ENCODE measurements at regions not wholly inside any gene's neighbourhood (a gene's known extent, or its start where the extent isn't known, plus 50 kb on each side); places are given as distances from the start of the nearest gene placed in this dataset.
"Not testable (repeated sequence)": the region's sequence is repeated elsewhere in the genome, so short reads cannot be mapped to it uniquely, and the experiment has no call there.

DNA sequence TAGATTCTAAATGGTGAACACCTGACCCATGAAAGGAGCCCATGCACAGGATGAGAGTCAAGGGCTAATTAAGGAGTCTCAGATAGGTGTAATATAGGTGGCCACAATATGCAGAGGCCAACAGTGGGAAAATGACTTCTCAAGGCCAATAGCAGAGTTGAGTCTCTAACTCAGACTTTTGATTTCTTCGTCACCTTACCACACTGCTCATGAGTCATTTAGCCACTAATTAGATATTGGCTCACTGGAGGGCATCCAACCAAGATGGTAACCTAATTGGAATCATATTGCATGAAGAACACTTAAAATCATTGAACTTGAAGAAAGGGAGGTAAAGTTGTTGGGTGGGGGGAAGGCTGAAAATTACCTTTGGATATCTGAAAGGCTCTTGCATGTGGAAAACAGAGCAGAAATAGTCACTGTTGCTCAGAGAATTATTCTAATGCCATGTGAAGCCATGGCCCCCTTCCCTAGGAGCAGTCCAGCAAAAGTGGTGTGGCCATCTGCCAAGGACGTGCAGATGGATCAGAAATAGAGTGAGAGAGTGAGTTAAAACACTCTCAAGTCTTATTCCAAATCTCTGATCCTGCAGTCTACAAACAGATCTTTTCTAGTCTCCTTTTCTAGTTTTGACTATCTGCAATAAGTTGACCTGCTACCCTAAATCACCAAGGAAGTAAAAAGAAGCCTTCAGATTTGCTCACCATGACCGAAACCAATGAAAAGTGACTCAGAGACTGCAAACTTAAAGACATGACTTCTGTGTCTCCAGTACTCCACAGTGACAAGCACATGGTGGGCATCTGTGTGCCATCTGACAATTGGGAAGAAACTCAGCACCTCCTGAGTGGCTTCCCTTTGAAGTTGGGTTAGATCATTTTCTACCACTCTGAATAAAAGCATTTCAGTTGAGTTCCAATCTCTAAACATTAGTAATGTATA lies 93.9 kb upstream of the C1QTNF7 start:
- in situ Hi-C loops (cut with MboI; ENCODE audit: low sequenced_read_pairs) = no loop called here

DNA sequence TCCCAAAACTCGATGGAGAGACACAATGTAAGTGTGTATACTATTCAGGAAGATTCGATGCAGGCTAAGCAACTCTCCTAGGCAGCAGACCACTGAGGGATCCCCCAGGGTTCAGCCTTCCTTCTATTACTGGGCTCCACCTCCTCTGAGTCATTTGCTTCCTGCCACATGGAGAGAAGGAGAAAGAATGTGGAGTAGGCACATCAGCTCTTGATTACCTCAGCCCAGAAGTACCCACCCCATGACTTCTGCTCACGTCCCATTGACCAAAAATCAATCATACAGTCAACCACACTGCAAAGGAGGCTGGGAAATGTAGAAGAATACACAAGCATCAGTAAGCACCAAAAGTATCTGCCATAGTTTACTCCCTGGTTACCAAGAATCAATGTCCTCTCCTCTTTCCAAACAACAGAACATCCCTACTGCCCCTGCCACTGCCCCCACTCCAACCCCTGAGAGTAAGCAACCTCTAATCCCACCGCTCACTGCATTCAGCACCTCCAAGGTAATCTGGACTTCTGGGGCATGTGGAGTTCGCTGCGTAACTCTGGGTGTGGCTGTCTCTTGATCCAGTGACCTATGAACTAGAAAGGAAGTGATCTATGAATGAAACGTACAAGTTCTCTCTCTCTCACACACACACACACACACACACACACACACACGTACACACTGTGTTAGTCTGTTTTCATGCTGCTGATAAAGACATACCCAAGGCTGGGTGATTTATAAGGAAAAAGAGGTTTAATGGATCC lies 91.2 kb upstream of the C1QTNF7 start:
- in situ Hi-C loops (cut with MboI; ENCODE audit: low sequenced_read_pairs) = no loop called here

DNA sequence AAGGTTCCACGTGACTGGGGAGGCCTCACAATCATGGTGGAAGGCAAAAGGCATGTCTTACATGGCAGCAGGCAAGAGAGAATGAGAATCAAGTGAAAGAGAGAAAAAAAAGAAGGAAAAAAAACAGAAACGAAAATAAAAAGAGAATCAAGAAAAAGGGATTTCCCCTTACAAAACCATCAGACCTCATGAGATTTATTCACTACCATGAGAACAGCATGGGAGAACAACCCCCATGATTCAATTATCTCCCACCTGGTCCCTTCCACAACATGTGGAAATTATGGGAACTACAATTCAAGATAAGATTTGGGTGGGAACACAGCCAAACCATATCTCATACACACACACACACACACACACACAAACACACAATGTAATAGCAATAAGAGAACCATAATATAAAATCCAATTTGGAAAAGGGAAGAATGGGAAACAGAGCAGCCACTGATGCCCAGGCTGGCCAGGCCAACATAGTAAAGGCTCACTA lies 90.6 kb upstream of the C1QTNF7 start:
- in situ Hi-C loops (cut with MboI; ENCODE audit: low sequenced_read_pairs) = not testable (repeated sequence)

DNA sequence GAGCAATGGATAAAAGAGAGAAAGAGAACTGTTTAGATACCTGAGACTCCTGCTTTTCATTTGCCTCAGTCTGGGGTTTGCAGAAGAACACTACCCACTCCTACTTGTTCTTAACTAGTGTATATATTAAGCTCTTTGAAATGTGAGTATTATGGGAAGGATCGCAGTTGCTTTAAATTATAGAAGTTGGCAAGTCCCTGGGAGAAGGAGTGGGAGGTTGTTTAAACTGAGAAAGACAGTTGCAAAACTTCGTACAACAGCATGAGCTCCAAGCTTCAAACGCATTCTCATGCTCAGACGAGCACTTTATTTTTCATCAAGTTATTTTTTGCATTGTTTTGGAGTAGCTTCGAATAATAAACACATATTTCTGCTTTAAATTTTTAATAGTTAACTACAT lies 88.1 kb upstream of the C1QTNF7 start:
- in situ Hi-C loops (cut with MboI; ENCODE audit: low sequenced_read_pairs) = no loop called here

DNA sequence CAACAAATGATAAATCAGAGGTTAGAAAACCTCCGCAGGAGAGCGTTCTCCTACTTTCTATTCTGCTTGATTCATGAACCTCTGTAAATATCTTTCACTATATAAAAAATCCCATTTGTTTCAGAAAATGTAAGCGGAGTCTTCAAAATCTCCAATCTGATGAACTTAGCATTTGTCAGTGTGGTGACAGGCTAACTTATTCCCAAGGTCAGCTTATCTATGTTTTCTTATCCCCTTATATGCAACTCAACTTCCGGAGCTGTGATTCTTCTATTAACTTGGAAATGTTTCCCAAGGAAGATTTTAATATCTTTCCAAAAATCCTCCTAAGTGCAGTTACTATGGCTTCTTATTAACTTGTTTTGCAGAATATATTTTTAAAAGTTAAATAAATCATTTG lies 87.5 kb upstream of the C1QTNF7 start:
- in situ Hi-C loops (cut with MboI; ENCODE audit: low sequenced_read_pairs) = no loop called here

DNA sequence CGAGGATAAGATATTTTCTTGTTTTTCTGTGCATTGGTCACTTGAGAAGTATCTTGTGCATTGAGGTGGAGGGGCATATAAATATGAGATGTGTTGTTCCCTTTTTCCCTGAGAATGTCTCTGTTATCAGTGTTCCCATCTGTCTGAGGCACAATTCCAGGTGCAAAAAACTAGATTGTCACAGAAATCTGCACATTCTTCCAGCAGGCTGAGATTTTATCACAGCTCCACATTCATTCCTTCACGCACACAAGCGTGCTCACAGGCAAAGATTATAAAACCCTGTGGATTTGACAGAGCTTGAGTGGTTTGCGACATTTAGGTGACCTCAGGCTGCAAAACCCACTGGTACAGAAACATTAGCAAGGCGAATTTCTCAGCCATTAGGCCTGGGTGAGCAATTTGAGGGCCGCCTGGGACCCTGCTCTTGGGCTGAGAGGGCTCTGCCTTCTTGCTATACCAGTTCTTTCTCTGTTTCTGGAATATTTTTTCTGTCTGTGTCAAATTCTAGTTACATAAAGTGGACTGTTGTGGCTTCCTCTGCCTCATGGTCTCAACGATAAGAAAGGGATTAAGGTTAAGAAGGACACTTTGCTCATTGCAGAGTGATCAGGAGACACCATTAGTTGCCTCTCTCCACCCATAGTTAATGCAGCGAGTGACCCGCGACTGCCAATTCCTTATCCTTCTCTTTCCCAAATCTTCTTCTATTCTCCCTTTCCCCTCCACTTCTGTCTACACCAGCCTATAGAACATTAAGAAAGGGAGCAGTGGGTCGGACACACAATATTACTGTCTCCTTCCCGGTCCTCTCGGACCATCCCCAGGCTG lies 86.7 kb upstream of the C1QTNF7 start:
- in situ Hi-C loops (cut with MboI; ENCODE audit: low sequenced_read_pairs) = no loop called here

DNA sequence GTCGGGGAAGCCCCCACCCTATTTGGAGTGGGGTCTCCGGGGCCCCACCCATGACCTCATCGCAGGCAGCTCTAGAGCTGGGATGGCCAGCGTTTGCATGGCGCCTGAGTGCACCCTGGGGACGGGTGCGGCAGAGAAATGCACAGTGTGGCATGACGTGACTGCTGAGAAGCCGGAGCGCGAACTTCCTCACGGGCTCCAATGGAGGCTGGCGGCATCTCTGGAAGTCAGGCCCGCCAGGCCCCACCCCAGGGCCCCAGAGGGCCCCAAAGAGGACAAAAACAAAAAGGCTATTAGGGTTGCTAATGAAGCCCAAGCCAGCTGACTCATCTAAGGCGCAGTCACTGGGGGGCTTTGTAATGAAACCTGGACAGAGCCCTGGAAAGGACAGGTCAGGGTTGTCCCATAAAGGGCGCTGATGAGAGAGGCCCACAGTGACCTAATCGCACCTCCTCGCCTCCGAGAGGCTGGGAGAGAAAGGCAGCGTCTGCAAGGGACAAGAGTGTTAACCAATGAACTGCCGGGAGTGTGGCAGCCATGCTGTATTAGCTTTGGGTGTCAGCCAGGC lies 86.0 kb upstream of the C1QTNF7 start:
- in situ Hi-C loops (cut with MboI; ENCODE audit: low sequenced_read_pairs) = no loop called here

DNA sequence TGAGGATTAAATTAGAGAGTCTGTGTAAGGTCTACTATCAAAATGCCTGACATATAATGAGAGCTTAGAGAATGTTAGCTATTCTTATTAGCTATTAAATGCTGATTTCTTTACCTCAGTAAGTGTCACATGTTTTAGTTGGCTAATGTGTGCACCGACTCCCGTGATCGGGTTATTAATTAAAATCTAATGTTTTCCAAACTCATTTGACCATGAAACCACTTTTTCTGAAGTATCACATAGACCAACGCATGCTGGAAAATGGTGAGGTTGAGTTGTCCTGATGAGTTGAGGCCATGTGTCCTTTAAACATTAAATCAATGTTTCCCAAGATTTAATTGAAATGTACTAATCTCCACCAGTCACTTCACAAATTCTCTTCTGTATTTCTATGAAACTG lies 84.8 kb upstream of the C1QTNF7 start:
- in situ Hi-C loops (cut with MboI; ENCODE audit: low sequenced_read_pairs) = no loop called here

DNA sequence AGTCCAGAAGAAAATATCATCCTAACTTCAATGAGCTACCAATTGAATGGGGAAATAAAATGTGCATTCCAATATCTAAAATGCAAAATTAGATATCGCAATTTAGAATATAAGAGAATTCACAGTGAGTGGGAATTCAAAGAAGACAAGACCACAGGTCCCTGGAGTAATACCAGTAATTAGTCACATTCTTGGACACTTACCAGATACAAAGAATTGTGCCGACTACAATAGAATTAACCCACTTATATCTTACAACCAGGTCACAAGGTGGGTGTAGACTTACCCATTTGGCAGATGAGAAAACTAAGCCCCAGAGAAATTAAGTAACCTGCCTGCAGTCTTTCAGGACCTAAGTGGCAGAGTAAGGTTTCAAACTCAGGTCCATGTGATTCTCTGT lies 84.3 kb upstream of the C1QTNF7 start:
- in situ Hi-C loops (cut with MboI; ENCODE audit: low sequenced_read_pairs) = no loop called here

DNA sequence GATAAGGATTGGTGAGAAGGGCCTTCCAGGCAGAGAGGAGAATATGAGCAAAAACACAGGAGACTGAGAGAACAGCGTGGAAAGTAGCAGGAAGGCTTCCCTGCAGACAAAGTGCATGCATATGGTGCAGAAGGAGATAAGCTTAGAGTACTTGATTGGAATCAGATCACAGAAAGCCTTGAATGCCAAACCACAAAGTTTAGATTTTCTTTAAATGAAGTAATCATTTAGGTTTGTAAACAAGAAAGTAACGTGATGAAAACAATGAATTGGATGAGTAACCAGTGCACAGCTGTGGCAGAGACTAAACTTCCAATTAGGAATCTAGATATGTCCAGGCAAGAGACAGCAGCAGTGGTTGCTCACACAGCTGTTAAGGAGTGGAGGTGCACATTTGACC lies 83.8 kb upstream of the C1QTNF7 start:
- in situ Hi-C loops (cut with MboI; ENCODE audit: low sequenced_read_pairs) = no loop called here

DNA sequence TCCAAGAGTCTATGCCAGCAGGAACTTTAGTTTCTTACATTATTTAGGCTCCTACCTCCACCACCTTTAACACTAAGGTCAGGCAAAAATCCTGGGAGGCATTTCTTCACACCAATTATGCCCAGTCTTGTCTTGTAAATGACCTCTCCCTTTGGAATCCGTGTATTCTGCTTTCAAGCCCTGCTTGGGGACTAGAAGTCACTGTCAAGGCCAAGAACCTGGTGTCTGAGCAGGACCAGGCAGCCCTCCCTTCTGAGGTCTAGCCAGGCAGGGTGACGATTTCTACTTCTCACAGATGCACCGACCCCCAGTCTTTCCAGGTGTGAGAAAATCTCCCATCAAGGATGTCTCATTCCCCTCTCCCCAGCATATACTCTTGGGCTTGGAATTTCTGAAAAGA lies 82.7 kb upstream of the C1QTNF7 start:
- in situ Hi-C loops (cut with MboI; ENCODE audit: low sequenced_read_pairs) = no loop called here

DNA sequence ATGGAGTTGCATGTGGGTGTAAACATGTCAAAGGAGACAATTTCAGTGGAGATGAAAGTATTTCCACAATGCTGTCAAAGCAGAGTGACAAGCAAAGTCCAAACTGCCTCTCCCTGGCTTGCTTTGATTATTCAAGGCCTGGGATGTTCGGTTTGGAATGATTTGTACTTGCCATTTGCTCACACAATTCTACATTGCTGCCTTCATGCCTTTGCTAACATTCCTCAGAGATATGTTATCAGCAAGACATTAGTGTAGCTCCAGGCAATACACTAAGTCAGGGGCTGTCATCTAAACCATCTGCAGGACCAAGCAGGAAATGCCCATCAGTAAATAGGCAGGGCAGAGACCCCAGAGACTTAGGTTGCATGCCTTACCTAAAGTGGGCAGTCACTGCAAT lies 79.6 kb upstream of the C1QTNF7 start:
- in situ Hi-C loops (cut with MboI; ENCODE audit: low sequenced_read_pairs) = no loop called here

DNA sequence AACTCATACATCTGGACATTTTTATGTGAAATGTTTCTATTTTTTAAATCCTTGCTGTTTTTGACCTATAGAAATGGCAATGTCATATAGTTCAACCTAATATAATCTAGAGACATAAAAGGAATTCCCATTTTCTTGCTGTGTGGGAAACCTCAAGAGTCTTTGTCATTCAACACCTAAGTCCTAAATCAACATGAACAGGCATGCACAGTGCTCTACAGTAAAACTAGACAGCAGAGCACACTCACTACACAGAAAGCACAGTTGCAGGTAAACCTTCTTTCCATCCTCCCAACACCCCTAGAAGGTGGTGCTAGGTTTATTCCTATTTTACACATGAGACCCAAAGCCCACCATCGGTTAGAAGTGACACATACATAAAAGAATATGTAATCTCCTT lies 79.1 kb upstream of the C1QTNF7 start:
- in situ Hi-C loops (cut with MboI; ENCODE audit: low sequenced_read_pairs) = no loop called here

DNA sequence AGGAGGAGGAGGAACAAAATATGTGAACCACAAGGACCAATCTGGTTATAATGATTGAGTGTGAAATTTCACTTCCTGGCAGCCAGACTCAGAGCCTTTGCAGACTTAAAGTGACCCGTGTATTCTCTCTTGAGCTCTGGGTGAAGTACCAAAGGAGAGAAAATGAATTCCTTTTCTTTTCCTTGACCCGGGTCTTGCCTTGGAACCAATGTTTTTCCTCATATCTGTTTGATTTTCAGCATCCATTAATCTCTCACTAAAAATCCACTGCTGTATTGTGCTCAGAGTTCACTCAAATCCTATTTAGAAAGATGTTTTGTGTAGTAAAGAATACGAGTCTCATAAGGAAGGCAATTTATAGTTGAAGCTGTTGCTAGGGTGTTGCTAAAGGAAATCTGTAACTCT lies 78.3 kb upstream of the C1QTNF7 start:
- in situ Hi-C loops (cut with MboI; ENCODE audit: low sequenced_read_pairs) = no loop called here

DNA sequence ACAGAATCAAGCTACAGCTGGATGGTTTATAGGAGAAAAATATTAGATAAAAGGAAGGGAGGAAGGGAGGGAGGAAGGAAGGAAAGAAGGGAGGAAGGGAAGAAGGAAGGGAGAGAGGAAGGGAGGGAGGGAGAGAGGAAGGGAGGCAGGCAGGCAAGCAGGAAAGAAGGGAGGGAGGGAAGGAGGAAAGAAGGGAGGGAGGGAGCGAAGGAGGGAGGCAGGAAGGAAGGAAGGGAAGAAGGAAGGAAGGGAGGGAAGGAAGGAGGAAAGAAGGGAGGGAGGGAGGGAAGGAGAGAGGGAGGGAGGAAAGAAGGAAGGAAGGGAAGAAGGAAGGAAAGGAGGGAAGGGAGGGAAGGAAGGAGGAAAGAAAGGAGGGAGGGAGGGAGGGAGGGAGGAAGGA lies 77.9 kb upstream of the C1QTNF7 start:
- in situ Hi-C loops (cut with MboI; ENCODE audit: low sequenced_read_pairs) = no loop called here

DNA sequence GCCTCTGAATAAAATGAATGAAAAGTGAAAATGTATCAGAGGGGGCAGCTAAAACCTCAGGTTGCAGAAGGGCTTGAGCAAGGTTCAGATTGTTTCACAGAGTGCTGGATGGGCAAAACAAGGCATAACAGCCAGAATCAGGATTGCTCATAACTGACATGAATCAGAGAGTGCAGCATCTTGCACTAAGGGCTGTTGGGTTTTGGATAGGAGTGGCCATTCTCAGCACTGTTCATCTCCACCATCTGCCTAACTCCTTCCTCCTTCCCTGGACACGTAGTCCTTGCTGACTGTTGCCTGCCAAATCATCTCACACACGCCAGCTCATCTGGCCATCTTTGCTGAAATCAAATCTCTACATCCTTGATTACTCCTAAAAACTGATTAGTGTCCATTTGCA lies 75.3 kb upstream of the C1QTNF7 start:
- in situ Hi-C loops (cut with MboI; ENCODE audit: low sequenced_read_pairs) = no loop called here

DNA sequence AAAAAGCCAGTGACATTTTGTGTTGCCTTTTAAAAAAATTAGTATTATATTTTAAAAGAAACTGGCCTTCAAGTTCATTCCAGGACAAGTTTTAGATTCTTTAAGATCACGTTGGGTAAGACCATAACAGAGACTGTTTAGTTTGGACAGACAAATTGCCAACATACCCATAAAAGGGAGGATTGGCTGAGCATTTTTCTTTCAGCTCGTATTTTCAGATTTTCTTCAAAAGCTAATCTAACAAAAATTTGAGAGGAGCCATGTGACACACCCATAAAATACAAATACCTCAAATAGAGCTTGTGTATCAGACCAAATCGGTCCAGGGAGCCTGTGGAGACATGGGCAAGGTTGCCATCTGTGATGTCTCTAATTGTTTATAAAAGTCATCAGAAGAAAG lies 74.6 kb upstream of the C1QTNF7 start:
- in situ Hi-C loops (cut with MboI; ENCODE audit: low sequenced_read_pairs) = no loop called here

DNA sequence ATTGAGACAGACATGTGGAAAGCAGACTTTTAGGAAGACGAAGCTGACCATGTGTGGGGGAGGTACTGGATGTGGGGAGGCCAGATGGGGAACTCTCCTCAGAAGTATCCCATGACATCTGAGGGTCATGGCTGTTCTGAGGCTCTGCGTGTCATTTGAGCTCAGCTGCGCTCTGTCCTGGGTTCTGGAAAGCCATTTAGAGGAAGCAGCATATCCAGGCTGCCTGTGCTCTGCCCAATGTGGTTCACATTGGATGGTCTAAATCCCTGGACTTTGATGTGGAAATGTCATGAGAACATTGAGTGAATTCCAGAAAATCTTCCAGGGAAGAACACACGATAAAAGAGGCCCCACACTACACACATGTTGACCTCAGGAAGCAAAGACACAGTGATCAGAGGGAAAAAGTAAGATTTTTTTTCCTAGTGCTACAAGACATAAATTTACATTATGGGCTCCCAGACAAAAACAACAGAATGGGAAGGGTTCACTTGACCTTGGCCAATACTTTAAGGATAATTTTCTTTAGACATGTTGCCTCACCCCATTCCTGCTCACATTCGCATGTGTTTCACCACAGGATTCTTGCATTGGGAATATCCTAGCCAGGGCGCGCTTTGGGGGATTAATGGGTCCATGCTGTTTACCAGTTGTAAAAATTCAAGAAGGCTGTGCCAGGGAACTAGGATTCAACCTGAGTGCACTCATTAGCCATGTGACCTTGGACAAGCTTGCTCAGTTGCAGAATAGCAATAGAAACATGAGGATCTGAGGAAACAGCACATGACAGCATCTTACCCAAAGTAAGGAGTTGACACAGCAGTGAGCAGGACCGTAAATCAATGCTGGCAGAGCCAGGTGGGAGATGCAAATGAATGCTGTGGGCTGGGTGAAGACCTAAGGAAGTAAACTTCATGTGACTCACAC lies 73.2 kb upstream of the C1QTNF7 start:
- in situ Hi-C loops (cut with MboI; ENCODE audit: low sequenced_read_pairs) = no loop called here

DNA sequence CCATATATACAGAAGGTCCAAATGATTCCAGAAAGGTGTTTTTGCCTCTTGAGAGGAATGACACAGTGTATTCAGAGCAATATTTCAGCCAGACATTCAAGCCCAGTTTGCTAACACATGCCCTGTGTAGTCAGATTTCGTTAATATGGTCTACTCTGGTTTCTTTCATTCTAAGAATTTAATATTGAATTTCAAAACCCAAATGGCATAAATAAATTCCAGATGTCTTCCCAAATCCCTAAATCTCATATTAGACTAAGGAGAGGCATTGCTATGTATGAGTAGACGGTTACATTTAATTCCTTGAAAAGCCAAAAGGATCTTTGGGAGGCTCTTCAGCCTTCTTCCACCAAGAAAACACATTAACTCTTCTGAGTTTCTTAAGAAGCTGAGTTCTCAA lies 66.3 kb upstream of the C1QTNF7 start:
- in situ Hi-C loops (cut with MboI; ENCODE audit: low sequenced_read_pairs) = no loop called here

DNA sequence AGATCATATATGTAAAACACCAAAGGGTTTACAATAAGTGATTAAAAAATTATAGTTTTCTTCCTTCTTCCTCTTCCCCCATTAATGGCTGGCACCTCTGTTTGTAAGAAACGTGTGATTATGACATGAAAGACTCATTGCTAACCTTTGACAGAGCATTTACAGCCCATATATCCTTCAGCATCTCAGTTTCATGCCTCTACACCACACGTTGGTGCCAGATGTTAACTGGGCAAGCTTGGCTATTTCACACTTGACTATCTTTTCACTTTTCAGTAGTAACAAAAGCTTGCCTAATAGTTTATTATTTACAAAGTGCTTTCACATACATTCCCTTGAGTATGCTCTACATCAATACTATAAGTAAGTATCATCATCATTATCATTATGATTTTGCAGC lies 65.3 kb upstream of the C1QTNF7 start:
- in situ Hi-C loops (cut with MboI; ENCODE audit: low sequenced_read_pairs) = no loop called here
